HG02798 (cell line): ENCODE measurements at regions not wholly inside any gene's neighbourhood (a gene's known extent, or its start where the extent isn't known, plus 50 kb on each side); places are given as distances from the start of the nearest gene placed in this dataset.

ENCODE experiments used
- ATAC-seq: cut with Tn5 transposase; IDR thresholded peaks from one replicate; pipeline ENCODE4 v1.9.1; 2021; ENCODE audit warnings: mild to moderate bottlenecking; ENCODE audit not compliant: unreplicated experiment, poor library complexity

GRCh38 chr2:234218266-234219045, 168.0 kb downstream of the SPP2 start:
- no peak for ATAC-seq

DNA sequence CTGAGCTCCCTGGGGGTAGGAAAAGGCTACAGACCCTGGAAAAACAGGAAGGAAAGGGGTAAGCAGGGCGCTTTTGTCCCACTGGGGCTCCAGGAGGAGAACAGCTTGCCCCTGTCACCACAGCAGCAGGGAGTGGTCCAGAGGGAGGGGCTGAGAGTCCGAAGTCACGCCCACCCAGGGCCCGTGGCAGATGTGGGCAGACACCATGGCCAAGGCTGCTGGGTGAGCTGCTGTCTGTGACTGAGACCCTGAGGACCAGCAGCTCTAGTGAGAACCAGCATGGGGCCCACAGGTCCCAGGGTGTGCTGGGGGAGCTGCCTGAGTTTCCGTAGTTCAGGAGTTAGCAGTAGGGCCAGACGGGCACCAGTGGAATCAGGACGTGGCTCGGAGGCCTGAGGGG, 162.0 kb downstream of the SPP2 start:
- ATAC-seq = no peak

GRCh38 chr2:234211797-234212196, 161.3 kb downstream of the SPP2 start:
- ATAC-seq = no peak

- no peak for ATAC-seq
These were observed 156.2 kb downstream of the SPP2 start for GRCh38 chr2:234206738-234207137.

DNA sequence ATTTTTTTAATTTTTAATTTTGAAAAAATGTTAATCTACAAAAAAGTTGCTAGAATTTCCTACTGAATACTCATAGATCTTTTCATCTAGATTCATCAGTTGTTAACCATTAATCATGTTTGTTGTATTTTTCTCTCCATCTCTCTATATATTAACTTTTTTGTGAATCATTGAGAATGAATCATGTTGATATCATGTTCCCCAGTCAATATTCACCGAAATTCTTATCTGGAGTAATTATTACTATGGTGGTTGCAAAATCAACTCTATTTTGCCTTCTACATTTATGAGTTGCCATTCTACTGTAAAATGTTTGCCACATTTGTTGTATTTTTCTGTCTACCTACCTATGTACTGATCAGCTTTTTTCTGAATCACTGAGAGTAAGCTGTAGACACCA, 154.0 kb downstream of the SPP2 start:
- ATAC-seq = no peak

GRCh38 chr2:234203135-234203984, 152.9 kb downstream of the SPP2 start:
- no peak for ATAC-seq

- ATAC-seq = no peak
These were observed 152.1 kb downstream of the SPP2 start for GRCh38 chr2:234202601-234203000.

- no peak for ATAC-seq
These were observed 149.5 kb downstream of the SPP2 start for GRCh38 chr2:234199996-234200395.

DNA sequence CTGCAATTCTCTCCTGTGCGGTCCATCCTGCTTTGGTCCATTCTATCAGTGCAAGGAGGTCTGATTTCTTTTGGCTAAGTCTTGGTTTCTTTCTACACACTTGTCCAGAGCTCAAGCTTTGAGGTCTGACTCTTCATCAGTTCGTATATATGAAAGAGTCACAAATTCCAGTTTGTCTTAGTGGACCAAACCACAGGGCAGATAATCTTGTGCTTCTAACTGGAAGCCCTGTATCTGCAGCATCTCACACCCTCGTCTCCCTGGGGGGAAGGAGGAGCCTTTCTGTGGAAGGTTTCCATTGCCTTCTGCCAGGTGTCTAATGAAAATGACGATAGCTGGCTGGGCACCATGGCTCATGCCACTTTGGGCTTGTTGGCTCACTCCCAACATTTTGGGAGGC, 148.5 kb downstream of the SPP2 start:
- ATAC-seq = no peak

DNA sequence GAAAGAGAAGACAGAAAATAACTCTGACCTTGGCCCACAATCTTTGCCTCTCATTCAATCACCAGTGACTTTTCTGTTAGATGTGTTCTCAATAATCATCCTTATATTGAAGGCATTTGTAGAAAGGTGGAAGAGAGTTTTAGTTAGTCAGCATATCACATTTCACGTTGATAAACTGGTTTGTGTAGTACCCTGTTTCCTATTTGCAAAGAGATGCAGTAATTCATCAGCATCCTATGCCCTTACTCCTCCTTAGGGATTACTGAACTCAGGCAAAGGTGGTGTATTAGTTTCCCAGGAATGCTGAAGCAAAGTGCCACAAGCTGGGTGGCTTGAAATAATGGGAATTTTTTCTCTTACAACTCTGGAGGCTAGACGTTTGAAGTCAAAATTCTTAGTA, 145.0 kb downstream of the SPP2 start:
- no peak for ATAC-seq

GRCh38 chr2:234193977-234194563, 143.6 kb downstream of the SPP2 start:
- no peak for ATAC-seq

DNA sequence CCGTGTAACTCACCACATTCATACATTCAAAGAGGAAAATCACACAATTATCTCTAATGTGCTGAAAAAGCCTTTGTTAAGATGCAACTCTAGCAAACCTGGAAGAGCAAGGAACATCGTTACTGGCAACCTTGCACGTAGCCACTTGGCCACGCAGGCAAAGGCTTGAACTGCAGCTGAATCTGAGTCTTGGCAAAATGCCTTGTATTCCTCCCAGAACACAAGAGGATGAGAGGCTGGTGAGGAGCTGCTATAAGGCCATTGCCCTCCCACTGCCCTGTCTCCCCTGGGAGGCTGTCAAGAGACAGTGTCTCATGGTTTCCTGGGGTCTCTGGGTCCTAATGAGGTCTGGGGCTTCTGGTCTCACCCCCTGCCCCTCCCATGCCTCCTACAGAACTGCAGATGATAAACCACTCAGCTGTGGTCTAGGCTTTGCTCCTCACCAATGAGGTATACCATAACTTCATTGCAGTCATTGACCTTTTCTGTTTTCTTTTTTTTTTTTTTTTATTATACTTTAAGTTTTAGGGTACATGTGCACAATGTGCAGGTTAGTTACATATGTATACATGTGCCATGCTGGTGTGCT, 141.4 kb downstream of the SPP2 start:
- no peak for ATAC-seq

DNA sequence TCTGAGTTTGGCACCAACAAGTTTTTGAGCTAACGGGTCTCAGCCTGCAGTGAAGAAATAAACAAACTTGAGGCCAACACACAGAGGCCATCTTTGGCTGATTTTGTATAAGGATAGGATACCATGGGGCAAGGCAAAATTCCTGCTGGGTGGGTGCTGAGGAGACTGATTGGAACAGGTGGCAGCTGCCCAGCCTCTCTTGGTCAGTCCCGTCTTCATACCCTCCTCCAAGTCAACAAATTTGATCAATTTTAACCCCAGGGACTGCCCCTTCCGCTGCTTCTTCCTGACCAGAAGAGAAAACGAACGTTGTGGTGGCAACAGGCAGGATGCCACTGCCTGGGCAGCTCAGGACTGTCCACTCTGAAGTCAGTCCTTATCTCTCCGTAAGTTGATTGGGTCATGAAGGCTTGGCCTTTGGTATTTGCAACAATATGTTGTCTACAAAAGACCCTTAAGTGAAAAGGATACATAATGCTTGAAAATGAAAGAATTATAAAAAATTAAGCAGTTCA, 139.3 kb downstream of the SPP2 start:
- ATAC-seq = no peak

DNA sequence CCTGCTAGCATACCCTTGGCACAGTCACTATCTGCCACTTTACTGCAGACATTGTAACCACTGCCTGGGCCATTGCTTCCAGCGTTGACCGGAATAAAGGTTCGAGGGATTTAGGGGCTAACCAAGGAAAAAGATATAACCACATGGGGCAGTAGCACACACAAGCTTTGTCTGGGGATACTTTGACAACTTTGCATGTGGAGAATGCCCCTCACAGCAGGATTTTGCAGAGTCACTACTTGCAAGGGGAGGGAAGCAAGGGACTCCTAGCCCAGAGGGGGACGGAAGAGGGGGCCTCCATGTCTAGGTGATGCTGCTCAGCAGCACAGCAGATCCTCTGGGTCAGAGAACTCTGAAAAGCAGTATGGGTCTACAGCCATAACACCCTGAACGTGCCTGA, 138.7 kb downstream of the SPP2 start:
- ATAC-seq = no peak

DNA sequence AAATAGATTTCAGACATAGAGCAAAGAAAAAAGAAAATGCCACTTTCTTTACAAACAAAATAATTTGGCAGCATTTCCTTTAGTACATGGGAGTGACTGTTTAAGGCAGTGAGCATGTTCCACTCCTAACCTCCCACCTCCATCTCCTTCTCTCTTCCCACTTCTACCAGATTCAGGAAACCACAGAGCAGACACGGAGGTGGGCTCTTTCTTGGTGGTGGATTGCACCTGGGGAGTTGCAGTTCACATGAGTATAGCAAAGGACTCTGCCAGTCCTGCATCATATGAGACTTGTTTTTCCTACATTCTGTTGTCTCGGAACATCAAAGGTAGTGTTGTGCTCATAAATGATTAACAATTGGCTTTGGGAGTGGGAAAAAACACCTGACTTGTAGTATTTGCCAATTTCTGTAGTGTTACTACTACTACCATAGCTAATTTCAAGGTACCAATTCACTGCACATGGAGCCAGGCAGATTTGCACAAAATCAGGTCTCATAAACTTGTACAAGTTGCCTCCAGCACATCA, 137.2 kb downstream of the SPP2 start:
- no peak for ATAC-seq

DNA sequence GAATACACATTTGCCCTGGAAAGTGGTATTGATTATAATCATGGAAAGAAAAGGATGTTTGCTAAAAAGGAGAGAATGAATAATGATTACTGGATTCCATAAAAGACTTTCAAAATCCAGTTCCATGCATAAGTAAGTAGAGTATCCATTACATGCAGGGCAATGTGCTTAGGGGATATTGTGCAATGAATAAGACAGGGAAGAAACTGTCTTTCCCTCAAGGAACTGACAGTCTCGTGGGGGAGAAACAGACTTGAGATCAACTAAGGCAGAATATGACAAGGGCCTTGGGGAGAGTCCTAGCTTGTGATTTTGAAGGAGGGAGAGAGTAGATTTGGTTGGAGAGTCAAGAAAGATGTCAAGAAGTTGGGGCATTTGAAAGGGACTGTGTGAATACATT, 130.6 kb downstream of the SPP2 start:
- ATAC-seq = no peak

GRCh38 chr2:234179031-234179363, 128.5 kb downstream of the SPP2 start:
- no peak for ATAC-seq

- ATAC-seq = no peak
These were observed 128.0 kb downstream of the SPP2 start for GRCh38 chr2:234178330-234179030.

DNA sequence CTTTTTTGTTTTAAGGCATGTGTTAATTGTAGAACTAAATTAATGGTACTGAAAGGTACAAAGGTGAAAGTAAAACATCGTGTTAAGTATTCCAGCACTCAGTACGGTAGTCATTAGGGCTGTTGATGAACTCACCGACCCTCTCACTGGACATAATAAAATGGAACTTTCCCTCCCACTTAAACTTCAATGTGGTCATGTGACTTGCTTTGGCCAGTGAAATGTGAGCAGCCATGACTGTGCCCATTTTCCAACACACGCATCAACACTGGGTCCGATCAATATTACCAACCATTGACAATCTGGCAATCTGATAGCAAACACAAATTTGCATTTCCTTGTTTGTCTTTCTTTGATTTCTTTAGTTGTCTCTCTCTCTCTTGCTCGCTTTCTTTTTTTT, 125.1 kb downstream of the SPP2 start:
- no peak for ATAC-seq

- ATAC-seq = no peak
These were observed 124.2 kb downstream of the SPP2 start for GRCh38 chr2:234174742-234175141.
